Forelimb muscle (tissue), 1 donor: ENCODE measurements at regions not wholly inside any gene's neighbourhood (a gene's known extent, or its start where the extent isn't known, plus 50 kb on each side); places are given as distances from the start of the nearest gene placed in this dataset.

Experiments
- DNase-seq: peaks from one replicate; pipeline ENCODE4 v3.0.0-alpha.2; 2013; ENCODE audit warnings: low read depth

DNA sequence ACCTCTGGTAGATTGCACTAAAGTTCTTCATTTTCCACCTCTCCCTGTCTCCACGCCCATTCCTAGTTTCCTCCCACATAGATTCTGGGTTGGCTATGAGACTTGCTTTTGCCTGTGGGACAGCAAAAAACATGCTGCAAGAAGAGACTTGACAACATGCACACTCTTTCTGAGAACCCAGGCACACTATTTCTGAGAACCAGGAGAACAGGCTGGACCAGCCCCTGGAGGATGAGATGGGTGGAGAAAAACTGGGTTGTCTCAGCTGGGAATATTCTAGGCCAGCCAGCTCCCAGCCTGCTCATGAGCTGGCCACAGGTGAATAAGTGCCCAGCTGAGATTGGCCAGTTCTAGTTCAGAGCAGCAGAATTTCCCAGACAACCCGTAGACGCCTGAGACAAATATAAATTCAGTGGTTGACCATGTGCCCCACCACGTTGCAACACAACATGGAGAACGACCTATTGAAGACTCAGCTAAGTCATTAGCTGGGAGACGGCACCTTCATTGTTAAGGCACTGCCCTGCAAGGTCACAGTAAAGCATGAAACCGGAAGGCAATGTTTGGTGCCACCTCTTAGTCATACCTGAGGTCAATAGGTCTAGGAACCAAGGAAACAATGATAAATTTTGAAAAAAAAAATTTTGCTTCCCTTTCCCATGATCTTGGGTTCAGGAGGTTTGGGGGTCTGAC, 92.7 kb upstream of the AKR1E2 start:
- no peak for DNase-seq

DNA sequence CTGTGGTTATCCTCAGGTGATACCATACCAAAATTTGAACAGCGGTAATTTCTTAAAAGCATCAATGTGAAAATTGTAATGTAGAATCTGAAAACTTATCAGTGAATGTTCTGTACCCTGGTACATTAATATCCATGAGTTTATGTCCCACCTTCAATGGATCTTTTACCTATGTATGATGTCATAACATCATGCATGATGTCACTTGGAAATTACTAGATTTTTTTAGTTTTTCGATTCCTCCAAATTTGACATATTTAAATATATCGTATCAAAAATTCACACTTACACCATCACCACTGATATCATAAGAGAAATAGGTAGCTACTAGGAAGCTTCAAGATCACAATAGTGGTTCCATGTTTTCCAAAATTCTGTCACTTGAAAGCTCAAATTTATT, 95.0 kb upstream of the AKR1E2 start:
- DNase-seq = no peak

DNA sequence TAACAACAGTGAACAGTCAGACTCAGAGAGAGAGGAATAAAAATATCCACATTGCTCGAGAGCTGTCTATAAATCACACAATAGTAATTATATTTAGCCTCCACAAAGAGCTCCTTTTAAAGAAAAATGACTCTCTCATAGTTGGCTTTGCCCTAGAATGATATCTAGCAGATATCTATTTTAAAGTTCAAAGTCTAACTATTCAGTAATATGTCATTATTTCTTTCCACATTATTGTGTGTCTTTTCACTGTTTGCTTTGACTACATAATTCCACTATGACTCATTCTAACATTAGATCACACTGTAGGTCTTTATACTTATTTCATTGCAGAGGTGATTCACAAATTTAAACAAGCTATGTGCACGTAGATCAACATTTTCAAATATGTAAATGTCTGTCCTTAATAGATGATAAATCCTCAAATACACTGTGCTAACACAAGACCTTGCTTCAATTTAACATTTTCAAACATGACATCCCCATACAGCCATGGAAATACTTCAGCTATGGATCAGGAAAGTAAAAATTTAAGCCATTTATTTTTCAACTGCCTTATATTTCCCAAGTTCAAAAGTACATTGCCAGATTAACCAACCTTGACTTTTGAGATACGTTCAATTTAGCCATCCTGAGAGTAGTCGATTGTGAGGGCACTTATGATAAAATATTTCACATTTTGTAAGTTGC, 99.9 kb upstream of the AKR1E2 start:
- DNase-seq = no peak

DNA sequence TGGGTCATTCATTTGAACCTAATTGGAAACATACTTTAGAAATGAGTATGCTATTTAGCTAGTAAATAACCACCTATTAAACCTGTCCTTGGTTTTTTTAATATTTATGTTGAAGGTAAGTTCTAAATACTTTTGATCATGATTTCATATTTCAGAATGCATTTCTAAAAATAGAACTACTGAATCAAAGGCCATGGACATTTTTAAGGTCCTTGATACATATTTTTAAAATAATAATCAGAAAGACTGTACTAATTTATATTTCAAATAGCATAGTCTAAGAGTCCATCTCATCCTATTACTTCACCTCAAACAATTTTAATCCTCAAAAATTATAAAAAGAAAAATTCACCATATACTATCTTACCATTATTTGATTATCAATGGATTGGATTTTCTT, 102.1 kb upstream of the AKR1E2 start:
- no peak for DNase-seq

GRCh38 chr10:4721999-4722753, 103.8 kb upstream of the AKR1E2 start:
- no peak for DNase-seq

DNA sequence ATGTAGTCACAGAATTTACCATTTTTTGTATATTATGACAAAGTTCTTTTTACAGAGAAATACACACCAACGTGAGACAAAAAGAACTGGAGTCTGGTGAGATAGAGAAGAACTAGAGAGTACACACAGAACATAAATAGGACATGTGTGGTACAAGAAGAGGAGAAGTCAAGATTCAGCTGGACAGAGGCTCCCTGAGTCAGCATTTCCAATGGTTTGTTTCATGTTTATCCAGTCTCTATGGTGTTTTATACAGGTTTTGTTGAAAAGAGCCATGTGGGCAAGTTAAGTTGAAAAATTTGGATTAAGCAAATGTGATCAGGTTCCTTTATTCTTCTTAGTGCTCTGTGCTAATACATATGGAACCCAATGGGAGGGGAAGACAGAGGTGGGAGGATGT, 105.5 kb upstream of the AKR1E2 start:
- DNase-seq = no peak

GRCh38 chr10:4719671-4720070, 106.3 kb upstream of the AKR1E2 start:
- DNase-seq = no peak

- DNase-seq = no peak
These were observed 107.0 kb upstream of the AKR1E2 start for GRCh38 chr10:4719036-4719435.

- no peak for DNase-seq
These were observed 107.5 kb upstream of the AKR1E2 start for GRCh38 chr10:4718544-4718943.

- no peak for DNase-seq
These were observed 108.3 kb upstream of the AKR1E2 start for GRCh38 chr10:4717670-4718069.

- no peak for DNase-seq
These were observed 115.1 kb upstream of the AKR1E2 start for GRCh38 chr10:4710858-4711257.

DNA sequence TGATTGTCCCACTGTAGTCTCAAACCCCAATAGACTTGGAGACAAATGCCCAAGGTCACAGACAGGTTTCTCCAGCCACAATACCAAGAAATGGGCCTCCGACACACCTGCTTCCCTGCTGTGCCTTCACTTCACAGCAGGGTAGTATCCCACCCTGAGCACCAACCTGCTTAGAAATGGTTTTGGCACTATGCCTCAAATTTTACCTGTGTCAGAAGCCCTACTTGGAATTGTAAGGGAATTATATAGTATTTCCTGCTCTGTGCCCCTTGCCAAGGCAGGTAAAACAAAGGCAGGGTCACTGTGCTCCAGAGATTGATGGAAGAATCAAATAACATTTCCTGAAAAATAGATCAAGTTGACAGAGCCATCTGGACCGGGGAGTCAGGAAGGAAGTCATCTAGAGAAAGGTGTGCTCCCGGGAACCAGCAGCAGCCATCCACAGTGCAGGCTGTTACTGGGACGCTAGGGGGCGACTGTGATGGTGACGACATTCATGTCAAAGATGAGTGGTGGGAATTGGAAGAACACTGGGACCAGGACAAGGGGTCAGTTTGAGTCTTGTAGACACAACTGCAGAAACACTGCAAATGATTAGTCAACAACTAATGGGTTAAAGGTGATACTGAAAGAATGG, 117.8 kb upstream of the AKR1E2 start:
- no peak for DNase-seq

- DNase-seq = no peak
These were observed 118.8 kb upstream of the AKR1E2 start for GRCh38 chr10:4707221-4707620.

DNA sequence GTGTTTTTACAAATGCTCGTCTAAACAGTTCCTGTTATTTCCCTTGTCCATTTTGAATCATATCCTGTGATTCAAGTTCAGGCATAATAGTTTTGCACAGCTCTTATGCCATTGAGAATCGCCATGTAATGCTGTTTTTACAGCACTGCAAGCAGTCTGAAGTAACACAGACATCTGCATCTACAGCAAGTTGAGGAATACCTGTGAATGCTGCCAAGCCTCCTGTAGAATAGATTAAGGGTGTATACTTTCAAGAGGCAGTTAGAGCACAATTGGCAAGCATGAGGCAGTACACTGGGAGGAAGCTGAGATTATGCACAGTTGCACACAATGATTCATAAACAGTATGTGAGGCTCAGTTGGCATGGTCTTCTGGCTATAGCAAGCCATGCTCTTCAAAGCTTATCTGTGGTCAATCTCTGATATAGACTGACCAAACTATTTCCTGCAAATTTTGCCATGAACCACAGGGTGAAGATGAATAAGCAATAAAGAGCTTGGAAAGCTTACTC, 121.9 kb upstream of the AKR1E2 start:
- DNase-seq = no peak

DNA sequence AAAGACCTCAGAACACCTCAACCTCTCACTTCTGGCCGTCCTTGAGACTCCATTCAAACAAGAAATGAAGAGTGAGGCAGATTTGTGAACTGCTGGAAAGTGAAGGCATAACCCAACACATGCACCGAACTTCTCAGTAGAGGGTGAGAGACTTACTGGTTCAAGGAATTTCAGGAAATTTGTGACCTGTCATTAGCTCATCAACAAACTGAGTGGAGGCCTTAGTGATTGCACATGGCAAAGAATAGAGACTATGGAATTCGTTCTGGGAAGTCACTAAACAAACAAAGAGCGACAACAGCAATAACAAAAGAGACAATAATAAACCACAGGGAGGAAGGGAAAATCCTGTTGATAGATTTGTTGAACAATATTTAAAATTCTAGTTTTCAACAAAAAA, 125.0 kb upstream of the AKR1E2 start:
- no peak for DNase-seq

DNA sequence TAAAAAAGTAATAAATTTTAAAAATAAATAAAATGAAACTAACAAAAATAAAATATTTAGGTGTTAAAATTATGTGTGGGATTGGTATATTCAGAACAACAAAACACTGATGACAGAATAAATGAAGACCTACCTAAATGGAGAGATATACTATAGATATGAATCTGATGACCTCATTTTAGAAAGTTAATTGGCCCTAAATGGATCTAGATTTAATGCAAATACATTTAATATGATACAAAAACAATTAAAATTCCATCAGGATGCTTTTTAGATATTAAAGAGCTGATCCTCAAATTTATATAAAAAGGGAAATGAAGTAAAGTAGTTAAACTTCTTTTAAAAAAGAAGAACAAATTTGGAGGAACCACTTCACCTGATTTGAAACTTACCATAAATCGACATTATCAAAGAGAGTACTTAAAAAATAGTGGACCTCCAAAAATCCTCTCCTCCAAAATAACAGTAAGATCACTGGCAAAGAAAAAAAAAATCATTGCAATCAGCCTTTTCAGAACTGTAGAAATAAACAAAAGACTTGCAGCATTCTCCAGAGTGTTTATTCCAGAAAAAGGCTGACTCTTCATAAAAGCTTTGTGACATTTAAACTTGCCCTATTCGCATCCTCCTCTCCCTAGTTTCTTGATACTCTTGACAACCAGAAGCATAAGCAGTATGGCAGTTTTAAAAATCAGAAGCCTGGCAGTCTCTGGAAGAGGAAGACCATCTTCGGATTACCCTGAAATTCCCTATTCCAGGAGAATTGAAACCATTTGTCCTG, 125.9 kb upstream of the AKR1E2 start:
- DNase-seq = no peak

- DNase-seq = no peak
These were observed 127.9 kb upstream of the AKR1E2 start for GRCh38 chr10:4698075-4698474.

DNA sequence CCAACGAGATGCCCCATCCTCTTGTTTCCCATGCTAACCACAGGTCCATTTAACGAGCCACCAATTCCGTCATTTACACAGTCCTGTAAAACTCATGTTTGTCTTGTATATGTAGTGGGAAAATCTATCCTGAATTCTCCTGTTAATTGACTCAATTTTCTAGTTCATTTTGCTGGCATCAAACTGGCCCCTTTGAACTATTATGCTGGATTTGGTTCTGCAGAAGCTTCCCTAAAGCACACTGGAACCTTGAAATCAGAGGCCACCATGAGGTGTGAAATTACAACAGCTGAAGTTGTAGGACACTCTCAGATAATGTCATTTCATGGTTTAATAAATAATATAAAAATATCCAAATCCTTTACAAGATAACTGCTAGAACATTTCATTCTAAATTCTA, 129.8 kb upstream of the AKR1E2 start:
- no peak for DNase-seq

GRCh38 chr10:4693967-4694366, 132.0 kb upstream of the AKR1E2 start:
- no peak for DNase-seq

GRCh38 chr10:4692206-4692605, 133.8 kb upstream of the AKR1E2 start:
- DNase-seq = no peak

DNA sequence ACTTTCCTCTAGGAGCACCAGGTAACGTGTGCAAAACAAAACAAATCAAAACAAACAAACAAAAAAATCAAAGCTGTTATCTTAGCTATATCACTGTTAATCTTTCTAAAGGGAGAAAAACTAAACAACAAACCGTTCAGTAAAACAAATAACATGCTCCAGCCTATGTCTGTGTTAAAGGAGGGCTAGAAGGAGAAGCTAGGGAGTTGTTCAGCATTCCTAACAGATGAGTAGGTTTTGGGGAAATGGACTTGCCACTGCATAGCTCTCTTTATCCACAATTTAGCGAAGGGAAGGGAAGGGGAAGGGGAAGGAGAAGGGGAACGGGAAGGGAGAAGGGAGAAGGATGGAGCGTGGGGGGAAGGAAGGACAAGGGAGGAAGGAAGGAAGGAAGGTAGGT, 134.2 kb upstream of the AKR1E2 start:
- DNase-seq = no peak
